ENCODE measurements at regions not wholly inside any gene's neighbourhood (a gene's known extent, or its start where the extent isn't known, plus 50 kb on each side); places are given as distances from the start of the nearest gene placed in this dataset.

DNA sequence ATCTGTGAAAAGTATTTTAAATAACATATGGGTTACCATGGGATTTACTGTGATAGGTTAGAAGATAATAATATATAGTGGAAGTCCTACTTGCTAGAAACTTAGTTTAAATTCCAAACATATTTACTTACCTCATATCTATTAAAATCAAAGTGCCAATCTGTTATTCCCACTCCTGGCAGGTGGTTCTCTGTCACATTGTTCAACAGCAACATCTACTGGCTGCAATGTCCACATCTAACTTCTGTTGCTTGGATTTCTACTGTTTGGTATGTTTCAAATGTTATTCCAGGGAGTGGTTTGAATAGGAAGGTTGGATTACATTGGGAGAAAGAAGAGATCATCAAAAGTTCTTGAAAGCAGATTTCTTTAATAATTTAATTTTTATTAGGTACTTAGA, 122.5 kb upstream of the NCAM2 start:
- TF ChIP-seq CTCF (IDR thresholded peaks at IDR 0.05) (no peak; the same call in 1 of the 2 replicates), POLR2AphosphoS5 (IDR thresholded peaks at IDR 0.05; ENCODE audit: low read depth, low read length) (no peak), SIN3A (IDR thresholded peaks at IDR 0.05; ENCODE audit: borderline replicate concordance, insufficient read depth, low read depth, low read length) (no peak), REST (IDR thresholded peaks at IDR 0.05; ENCODE audit: insufficient read depth in 1 of 2, low read depth in 2 of 2, low read length in 1 of 2) (no peak), TCF7L2 (IDR thresholded peaks at IDR 0.05; ENCODE audit: low read depth, low read length) (no peak)
